ENCODE measurements at regions not wholly inside any gene's neighbourhood (a gene's known extent, or its start where the extent isn't known, plus 50 kb on each side); places are given as distances from the start of the nearest gene placed in this dataset.
"Not testable (repeated sequence)": the region's sequence is repeated elsewhere in the genome, so short reads cannot be mapped to it uniquely, and the experiment has no call there.

DNA sequence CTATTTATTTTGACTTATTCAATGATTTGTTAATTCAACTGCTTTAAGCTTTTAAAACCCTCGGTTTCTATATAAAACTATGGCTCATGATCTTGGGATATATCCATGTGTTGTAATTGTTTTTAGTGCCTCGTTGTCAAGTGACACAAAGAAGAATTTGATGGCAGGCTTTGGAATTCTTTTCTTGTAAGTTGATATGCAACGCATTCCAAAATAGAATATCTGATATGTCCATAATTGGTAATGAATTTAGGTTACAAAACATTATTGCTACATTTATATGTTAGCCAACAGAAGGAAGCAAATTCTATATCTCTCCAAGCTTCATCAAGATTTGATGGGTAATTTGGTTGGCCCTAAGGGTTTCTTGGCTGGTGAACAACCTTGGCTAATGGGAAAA, 220.4 kb upstream of the RIMS1 start:
- H3K9me3 ChIP-seq (ENCODE audit: control insufficient read depth, low read length, poor library complexity, severe bottlenecking), result no peaks in the 10 kb centered on the region
- no peaks in the 10 kb centered on the region for H3K27me3 Mint-ChIP-seq
- H3K4me1 Mint-ChIP-seq, result no peaks in the 10 kb centered on the region
- no peak overlapping the region for H3K4me3 Mint-ChIP-seq
- no peaks in the 10 kb centered on the region for H3K36me3 Mint-ChIP-seq (ENCODE audit: low read depth)
- DNase-seq (no peak), ATAC-seq (no peak)
- no peak overlapping the region for H3K27ac Mint-ChIP-seq

DNA sequence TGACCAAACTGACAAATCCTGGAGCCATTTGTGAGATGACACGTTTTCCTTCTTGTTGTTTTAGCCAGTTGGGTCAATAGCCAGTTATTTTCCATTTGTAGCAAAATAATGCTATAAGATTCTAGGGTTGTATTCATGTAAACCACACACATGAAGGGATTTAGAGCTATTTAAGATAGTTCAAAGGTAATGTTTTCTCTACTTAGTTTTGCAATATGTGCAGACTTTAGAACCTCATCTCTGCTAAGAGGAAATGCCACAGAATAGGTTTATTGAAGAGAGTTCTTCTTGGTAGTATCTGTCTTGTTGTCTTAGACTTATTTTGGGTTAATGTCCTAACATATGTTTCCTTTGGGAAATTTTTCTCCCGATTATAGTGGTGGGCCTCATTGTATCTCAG, 213.5 kb upstream of the RIMS1 start:
- DNase-seq (no peak), ATAC-seq (no peak)
- H3K9me3 ChIP-seq (ENCODE audit: control insufficient read depth, low read length, poor library complexity, severe bottlenecking), result no peaks in the 10 kb centered on the region
- H3K27me3 Mint-ChIP-seq, result no peaks in the 10 kb centered on the region
- no peak overlapping the region for H3K4me3 Mint-ChIP-seq
- no peaks in the 10 kb centered on the region for H3K4me1 Mint-ChIP-seq
- H3K36me3 Mint-ChIP-seq (ENCODE audit: low read depth), result no peaks in the 10 kb centered on the region
- H3K27ac Mint-ChIP-seq, result no peak overlapping the region

DNA sequence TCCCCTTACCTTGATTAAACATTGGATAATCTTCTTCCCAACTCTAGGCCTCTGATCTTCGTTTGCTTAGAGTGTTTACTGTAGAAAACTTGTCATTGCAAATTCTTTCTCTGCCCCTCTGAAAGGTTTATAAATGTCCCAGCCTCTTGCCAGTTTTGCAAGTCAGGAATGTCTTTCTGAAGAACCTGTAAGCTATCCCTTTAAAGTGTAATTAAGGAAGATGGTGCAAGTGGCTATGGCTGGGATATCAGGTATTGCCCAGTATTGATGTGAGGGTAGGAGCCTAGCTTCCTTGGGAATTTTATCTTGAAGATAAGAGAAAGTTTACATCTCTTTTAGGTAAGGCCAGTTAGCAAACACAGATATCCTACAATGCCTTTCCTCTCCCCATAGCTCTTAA, 211.0 kb upstream of the RIMS1 start:
- no peak overlapping the region for H3K4me3 Mint-ChIP-seq
- H3K27me3 Mint-ChIP-seq, result no peaks in the 10 kb centered on the region
- H3K4me1 Mint-ChIP-seq, result no peaks in the 10 kb centered on the region
- no peaks in the 10 kb centered on the region for H3K9me3 ChIP-seq (ENCODE audit: control insufficient read depth, low read length, poor library complexity, severe bottlenecking)
- no peaks in the 10 kb centered on the region for H3K36me3 Mint-ChIP-seq (ENCODE audit: low read depth)
- no peak for ATAC-seq
- no peak overlapping the region for H3K27ac Mint-ChIP-seq
- no peak for DNase-seq

DNA sequence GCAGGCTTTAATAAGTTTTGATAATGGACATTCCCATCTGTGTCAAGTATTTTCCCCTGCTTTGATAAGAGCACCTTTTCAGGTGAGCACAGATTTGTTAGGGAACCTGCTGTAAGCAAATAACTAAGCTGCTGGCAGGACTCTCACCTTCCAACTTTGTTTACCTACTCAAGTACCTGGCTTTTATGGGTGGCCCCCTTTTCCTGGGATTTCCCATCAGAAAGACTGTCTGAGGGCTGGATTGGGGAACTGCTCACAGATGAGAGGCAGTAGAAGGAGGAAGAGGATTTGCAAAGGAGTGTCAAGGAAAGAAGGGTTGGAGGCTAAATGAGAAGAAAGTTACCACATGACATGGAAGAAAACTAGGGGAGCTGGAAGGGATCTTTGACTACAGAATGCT, 210.1 kb upstream of the RIMS1 start:
- Mint-ChIP-seq H3K4me1 (no peaks in the 10 kb centered on the region), H3K27me3 (no peaks in the 10 kb centered on the region), H3K36me3 (ENCODE audit: low read depth) (no peaks in the 10 kb centered on the region), H3K4me3 (no peak overlapping the region), H3K27ac (no peak overlapping the region)
- DNase-seq (no peak), ATAC-seq (no peak)
- H3K9me3 ChIP-seq (ENCODE audit: control insufficient read depth, low read length, poor library complexity, severe bottlenecking), result no peaks in the 10 kb centered on the region

DNA sequence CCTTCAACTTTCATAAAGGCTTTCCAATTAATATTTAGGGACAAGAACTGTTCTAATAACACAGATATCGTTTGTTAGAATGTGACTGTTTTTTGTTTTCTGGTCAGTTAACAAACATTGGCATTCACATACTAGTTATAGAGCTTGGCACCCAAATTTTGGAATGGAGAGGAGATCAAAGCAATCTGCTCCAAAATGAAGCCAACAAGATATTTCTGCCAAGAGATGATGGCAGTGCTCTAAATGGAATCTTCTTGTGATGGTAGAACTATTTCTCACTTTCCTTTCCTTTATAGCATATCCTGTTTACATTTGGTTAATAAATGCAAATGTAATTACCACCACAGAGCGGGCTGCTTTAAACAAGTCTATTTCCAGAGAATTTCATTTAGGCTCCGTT, 208.3 kb upstream of the RIMS1 start:
- no peaks in the 10 kb centered on the region for H3K9me3 ChIP-seq (ENCODE audit: control insufficient read depth, low read length, poor library complexity, severe bottlenecking)
- Mint-ChIP-seq H3K4me3 (no peak overlapping the region), H3K27ac (no peak overlapping the region), H3K27me3 (no peaks in the 10 kb centered on the region), H3K36me3 (ENCODE audit: low read depth) (no peaks in the 10 kb centered on the region), H3K4me1 (no peaks in the 10 kb centered on the region)
- ATAC-seq, result no peak
- no peak for DNase-seq

DNA sequence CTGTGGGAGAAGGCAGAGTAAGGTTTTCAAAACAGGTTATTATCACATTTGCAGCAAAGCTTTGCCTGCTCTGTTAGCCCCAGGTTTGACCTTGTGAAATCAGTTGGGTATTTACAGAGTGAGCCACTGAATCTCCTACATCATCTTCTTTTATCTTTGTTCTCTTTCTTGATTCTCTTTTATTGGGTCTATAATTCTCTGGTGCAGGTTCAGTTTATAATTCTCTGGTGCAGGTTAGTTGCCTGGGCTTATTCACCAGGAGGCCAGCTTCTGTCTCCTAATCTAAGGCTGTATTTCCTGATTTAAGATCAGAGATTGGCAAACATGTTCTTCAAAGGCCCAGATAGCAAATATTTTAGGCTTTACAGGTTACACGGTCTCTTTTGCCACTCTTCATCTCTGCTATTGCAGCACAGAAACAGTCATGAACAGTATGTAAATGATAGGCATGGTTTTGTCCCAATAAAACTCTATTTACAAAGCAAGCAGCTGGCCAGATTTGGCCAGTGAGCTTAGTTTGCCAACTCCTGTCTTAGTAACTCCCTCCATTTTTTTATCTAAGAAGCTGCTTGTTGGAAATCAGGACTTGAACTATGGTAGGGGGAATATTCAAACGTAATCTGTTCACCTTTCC, 205.0 kb upstream of the RIMS1 start:
- ATAC-seq (no peak), DNase-seq (no peak)
- H3K4me1 Mint-ChIP-seq, result no peaks in the 10 kb centered on the region
- H3K9me3 ChIP-seq (ENCODE audit: control insufficient read depth, low read length, poor library complexity, severe bottlenecking), result no peaks in the 10 kb centered on the region
- no peaks in the 10 kb centered on the region for H3K27me3 Mint-ChIP-seq
- no peak overlapping the region for H3K27ac Mint-ChIP-seq
- H3K36me3 Mint-ChIP-seq (ENCODE audit: low read depth), result no peaks in the 10 kb centered on the region
- H3K4me3 Mint-ChIP-seq, result no peak overlapping the region

DNA sequence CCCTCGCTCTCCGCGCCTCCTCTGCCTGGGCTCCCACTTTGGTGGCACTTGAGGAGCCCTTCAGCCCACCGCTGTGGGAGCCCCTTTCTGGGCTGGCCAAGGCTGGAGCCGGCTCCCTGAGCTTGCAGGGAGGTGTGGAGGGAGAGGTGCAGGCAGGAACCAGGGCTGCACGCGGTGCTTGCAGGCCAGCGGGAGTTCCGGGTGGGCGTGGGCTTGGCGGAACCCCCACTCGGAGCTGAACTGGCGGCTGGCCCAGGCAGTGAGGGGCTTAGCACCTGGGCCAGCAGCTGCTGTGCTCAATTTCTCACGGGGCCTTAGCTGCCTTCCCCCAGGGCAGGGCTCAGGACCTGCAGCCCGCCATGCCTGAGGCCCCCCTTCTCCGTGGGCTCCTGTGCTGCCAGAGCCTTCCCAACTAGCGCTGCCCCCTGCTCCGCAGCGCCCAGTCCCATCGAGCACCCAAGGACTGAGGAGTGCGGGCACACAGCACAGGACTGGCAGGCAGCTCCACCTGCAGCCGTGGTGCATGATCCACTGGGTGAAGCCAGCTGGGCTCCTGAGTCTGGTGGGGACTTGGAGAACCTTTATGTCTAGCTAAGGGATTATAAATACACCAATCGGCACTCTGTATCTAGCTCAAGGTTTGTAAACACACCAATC, 200.2 kb upstream of the RIMS1 start:
- DNase-seq; H3K27me3 Mint-ChIP-seq; H3K36me3 Mint-ChIP-seq (ENCODE audit: low read depth); H3K4me3 Mint-ChIP-seq; H3K9me3 ChIP-seq (ENCODE audit: control insufficient read depth, low read length, poor library complexity, severe bottlenecking); ATAC-seq; H3K27ac Mint-ChIP-seq; H3K4me1 Mint-ChIP-seq: not testable (repeated sequence)

DNA sequence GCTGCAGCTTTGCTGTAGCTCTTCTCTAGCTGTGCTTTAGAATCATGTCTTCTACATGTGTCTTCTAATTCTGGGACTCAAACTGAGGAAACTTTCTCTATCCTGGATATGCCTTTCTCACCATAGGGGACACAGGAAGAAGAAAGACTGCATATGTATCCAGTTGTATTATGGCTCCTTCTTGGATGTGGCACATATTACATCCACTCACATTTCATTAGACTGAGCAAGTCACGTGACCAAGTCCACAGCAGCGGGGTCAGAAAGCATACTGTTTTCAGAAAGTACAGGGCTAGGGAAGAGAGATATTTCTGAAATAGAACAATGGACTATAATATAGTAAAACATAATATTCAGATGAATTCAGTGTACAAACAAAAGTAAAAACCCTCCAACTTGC, 187.6 kb upstream of the RIMS1 start:
- Mint-ChIP-seq H3K4me1 (peaks cover 2% of the 10 kb centered on the region), H3K36me3 (ENCODE audit: low read depth) (no peaks in the 10 kb centered on the region), H3K27me3 (no peaks in the 10 kb centered on the region), H3K4me3 (no peak overlapping the region), H3K27ac (no peak overlapping the region)
- no peaks in the 10 kb centered on the region for H3K9me3 ChIP-seq (ENCODE audit: control insufficient read depth, low read length, poor library complexity, severe bottlenecking)
- DNase-seq (no peak), ATAC-seq (no peak)

DNA sequence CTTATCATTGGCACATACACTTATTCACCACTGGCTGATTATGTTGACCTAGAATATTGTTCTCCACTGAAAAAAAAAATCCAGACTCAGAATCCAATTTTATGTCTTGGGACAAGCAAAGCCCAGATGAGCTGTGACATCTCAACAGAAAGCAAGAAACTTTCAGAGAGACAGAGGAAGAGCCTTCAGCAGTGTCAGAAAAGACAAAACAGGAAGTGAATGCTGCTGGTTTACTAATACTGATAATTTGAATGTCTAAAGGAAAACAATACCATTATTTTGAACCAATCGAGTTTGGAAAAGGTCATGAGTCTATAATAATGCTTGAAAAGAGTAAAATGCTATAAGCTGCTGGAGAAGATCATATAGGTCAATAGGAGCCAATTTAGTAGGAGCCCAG, 179.8 kb upstream of the RIMS1 start:
- H3K9me3 ChIP-seq (ENCODE audit: control insufficient read depth, low read length, poor library complexity, severe bottlenecking), result no peaks in the 10 kb centered on the region
- Mint-ChIP-seq H3K4me3 (no peak overlapping the region), H3K36me3 (ENCODE audit: low read depth) (no peaks in the 10 kb centered on the region), H3K27ac (no peak overlapping the region), H3K27me3 (no peaks in the 10 kb centered on the region), H3K4me1 (no peaks in the 10 kb centered on the region)
- DNase-seq (no peak), ATAC-seq (no peak)

DNA sequence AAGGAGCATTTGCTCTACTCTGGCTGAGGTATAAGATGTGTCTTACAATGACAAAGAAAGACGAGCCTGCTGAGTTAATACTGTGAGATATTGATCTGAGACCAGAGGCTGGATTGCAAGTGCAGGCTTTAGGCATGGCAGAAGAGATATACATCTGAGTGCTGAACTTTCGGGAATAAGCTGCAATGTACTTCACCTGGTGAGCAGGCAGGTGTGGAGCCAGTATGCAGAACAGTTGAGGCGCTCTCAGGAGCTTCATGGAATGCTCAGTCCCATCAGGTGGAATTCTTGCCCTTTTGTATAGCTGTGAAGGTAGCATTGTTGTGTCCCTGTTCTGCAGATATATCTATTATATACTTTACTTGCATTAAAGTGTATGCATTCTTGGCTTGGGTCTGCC, 179.3 kb upstream of the RIMS1 start:
- no peaks in the 10 kb centered on the region for H3K9me3 ChIP-seq (ENCODE audit: control insufficient read depth, low read length, poor library complexity, severe bottlenecking)
- Mint-ChIP-seq H3K36me3 (ENCODE audit: low read depth) (no peaks in the 10 kb centered on the region), H3K27ac (no peak overlapping the region), H3K4me3 (no peak overlapping the region), H3K27me3 (no peaks in the 10 kb centered on the region), H3K4me1 (no peaks in the 10 kb centered on the region)
- no peak for ATAC-seq
- no peak for DNase-seq

DNA sequence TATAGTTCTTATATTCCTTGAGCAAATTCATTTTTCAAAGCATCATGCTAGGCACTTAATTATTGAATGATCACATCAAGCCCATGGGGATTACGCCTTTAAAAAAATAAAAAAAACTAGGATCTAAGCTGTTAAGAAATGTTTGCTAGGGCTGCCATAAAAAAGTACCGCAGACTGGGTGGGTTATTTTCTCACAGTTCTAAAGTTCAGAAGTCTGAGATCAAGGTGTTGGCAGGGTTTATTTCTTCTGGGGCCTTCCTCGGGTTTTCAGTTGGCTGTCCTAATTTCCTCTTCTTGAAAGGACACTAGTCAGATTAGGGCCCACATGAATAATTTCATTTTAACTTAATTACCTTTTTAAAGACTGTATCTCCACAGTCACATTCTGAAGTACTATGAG, 165.6 kb upstream of the RIMS1 start:
- DNase-seq (no peak), ATAC-seq (no peak)
- Mint-ChIP-seq H3K36me3 (ENCODE audit: low read depth) (no peaks in the 10 kb centered on the region), H3K4me1 (no peaks in the 10 kb centered on the region), H3K27me3 (no peaks in the 10 kb centered on the region), H3K27ac (no peak overlapping the region), H3K4me3 (no peak overlapping the region)
- H3K9me3 ChIP-seq (ENCODE audit: control insufficient read depth, low read length, poor library complexity, severe bottlenecking), result peaks cover 2% of the 10 kb centered on the region

DNA sequence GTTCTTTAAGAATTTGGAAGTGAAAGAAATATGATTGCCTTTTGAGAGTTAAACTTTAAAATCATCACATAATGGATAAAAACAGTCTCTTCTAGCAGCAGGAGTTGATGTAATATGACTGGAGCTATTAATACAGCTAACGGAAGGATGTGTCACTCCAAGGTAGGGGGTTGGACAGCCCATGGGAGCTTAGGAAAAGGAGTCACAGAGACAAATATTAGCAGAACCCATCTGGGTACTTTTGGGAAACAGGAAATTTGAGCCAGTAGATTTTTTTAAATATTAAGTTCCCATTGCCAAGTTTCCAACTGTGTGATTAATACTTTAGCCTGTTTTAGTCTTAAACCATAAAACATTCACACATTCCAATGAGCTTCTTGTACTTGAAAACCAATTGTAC, 164.7 kb upstream of the RIMS1 start:
- Mint-ChIP-seq H3K4me1 (no peaks in the 10 kb centered on the region), H3K27me3 (no peaks in the 10 kb centered on the region), H3K36me3 (ENCODE audit: low read depth) (no peaks in the 10 kb centered on the region), H3K4me3 (no peak overlapping the region), H3K27ac (no peak overlapping the region)
- DNase-seq (no peak), ATAC-seq (no peak)
- H3K9me3 ChIP-seq (ENCODE audit: control insufficient read depth, low read length, poor library complexity, severe bottlenecking), result peaks cover 2% of the 10 kb centered on the region

DNA sequence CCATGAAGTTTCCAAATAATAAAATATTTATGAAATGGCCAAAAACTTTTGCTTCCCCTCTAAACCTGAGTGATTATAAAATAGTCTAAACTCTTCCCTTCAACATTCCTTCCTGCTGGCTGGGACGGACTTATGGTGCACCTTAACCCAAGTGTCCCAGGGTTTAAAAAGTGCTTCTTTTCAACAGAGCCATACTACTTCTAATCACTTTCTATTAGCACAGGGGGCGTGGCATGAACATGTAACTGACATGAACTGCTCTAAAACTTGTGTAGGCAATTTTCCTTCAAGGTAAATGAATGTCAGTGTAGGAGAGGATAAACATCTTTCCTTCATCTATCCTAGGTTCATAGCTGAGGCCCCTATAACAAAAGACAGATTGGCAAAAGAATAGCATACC, 163.6 kb upstream of the RIMS1 start:
- ATAC-seq, result no peak
- DNase-seq, result no peak
- no peak overlapping the region for H3K4me3 Mint-ChIP-seq
- no peak overlapping the region for H3K27ac Mint-ChIP-seq
- H3K36me3 Mint-ChIP-seq (ENCODE audit: low read depth), result no peaks in the 10 kb centered on the region
- no peaks in the 10 kb centered on the region for H3K27me3 Mint-ChIP-seq
- peaks cover 2% of the 10 kb centered on the region for H3K9me3 ChIP-seq (ENCODE audit: control insufficient read depth, low read length, poor library complexity, severe bottlenecking)
- no peaks in the 10 kb centered on the region for H3K4me1 Mint-ChIP-seq

DNA sequence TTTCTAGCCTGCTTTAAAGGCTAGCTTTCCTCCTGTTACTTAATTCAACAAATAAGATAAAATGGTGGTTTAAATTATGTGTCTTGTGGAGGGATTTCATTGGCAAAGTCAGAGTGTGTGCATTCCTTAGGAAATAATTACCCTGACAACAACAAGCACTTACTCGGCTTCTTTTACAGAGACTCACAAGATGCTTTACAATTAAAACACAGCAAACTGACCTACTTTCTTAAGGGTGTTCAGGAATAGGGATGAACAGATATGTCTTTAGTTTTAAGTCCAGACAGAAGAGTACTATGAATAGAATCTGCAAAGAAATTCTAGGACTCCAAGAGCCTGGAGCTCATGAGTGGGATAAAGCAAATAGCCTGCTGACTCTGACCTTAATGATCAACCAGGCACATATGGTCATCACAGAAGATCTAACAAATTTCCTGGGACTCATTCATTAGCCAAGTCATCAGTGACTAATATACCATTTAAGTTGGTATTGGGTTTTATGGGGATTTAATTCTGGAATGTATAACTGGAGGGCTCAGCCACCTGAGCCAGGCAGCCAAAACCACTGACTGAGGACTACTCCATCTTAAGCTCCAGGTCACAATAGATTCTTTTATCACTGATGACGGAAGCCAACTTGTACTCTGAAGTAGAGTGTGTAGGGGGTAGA, 161.8 kb upstream of the RIMS1 start:
- ATAC-seq (no peak), DNase-seq (no peak)
- no peak overlapping the region for H3K4me3 Mint-ChIP-seq
- H3K27ac Mint-ChIP-seq, result no peak overlapping the region
- no peaks in the 10 kb centered on the region for H3K4me1 Mint-ChIP-seq
- H3K9me3 ChIP-seq (ENCODE audit: control insufficient read depth, low read length, poor library complexity, severe bottlenecking), result peaks cover 2% of the 10 kb centered on the region
- no peaks in the 10 kb centered on the region for H3K27me3 Mint-ChIP-seq
- H3K36me3 Mint-ChIP-seq (ENCODE audit: low read depth), result no peaks in the 10 kb centered on the region

Data from T-helper 17 cell (primary cell).